Stomach (tissue), 8 donors: ENCODE measurements at regions not wholly inside any gene's neighbourhood (a gene's known extent, or its start where the extent isn't known, plus 50 kb on each side); places are given as distances from the start of the nearest gene placed in this dataset.

Experiments used
- DNase-seq, 2 donors: peaks; one replicate each; pipeline versions ENCODE4 v3.0.0 to v3.0.0-alpha.2; 2013 to 2019
- H3K27ac ChIP-seq, 5 donors: fragments of 200-600 bp in 4 of 5; sonication (generic) in 4 of 5; one replicate each; pipeline ENCODE4 v1.5.1; 2013 to 2019; ENCODE audit warnings: mild to moderate bottlenecking in 1 of 5, moderate library complexity in 1 of 5
- H3K27me3 ChIP-seq, 3 donors: fragments of 200-600 bp; sonication (generic); one replicate each; pipeline ENCODE4 v1.5.1; 2017 to 2019; ENCODE audit warnings: mixed run types in 1 of 3
- H3K36me3 ChIP-seq, 4 donors: fragments of 200-600 bp; sonication (generic); 1 replicate in 3 of 4; 2 replicates in 1 of 4; pipeline ENCODE4 v1.5.1; 2016 to 2019
- H3K4me1 ChIP-seq, 4 donors: fragments of 200-600 bp; sonication (generic); one replicate each; pipeline ENCODE4 v1.5.1; 2016 to 2019
- H3K4me3 ChIP-seq, 4 donors: fragments of 200-600 bp; sonication (generic) in 3 of 4; one replicate each; pipeline ENCODE4 v1.5.1; 2016 to 2019; ENCODE audit warnings: mild to moderate bottlenecking in 1 of 4
- H3K9me3 ChIP-seq, 4 donors: fragments of 200-600 bp; sonication (generic); one replicate each; pipeline ENCODE4 v1.5.1; 2016 to 2019
- EP300 ChIP-seq: sonication (generic); formaldehyde crosslinking; IDR thresholded peaks from one replicate; pipeline ENCODE4 v1.6.1; 2017; ENCODE audit warnings: antibody characterized with exemption
- POLR2A ChIP-seq, 4 donors: fragments of 450-650 bp; IDR thresholded peaks; one replicate each; pipeline ENCODE4 v1.6.1; 2016; ENCODE audit warnings: antibody characterized with exemption in 4 of 4, control low read depth in 2 of 4, mild to moderate bottlenecking in 1 of 4, moderate library complexity in 1 of 4
- POLR2AphosphoS5 ChIP-seq, 3 donors: sonication (generic); formaldehyde crosslinking; IDR thresholded peaks; one replicate each; pipeline ENCODE4 v1.6.1; 2016; ENCODE audit warnings: antibody characterized with exemption in 3 of 3
- WGBS, 5 donors: extraction: QIAGEN DNeasy Blood & Tissue Kit in 3 of 5; methylation state at CpG; one replicate each; pipeline versions ENCODE4 v1.1.5 to v1.1.7; 2013 to 2018; 5-methylcytosine and 5-hydroxymethylcytosine counted together
- intact Hi-C: fragments of 100-400 bp; cut with DNase I; formaldehyde crosslinking; loops from one replicate; pipeline ENCODE4 v1.15.1; 2023; ENCODE audit warnings: low total_unique reads
- TF ChIP-seq, protein P1 (sequence below), 7 experiments: fragments of 450-650 bp in 4 of 7; fragments of 200-600 bp in 3 of 7; sonication (generic) in 3 of 7; IDR thresholded peaks; one replicate each; pipeline ENCODE4 v1.5.1; 2016 to 2019; ENCODE audit warnings: antibody characterized with exemption in 7 of 7, control low read depth in 2 of 7, mild to moderate bottlenecking in 1 of 7
- donor health status: healthy with polysubstance abuse.
- donor health status: Bipolar disorder and iron deficiency.
- donor health status: healthy.

GRCh38 chr4:97270051-97270450 is 873.2 kb downstream of the STPG2 start:
- intact Hi-C loops = no loop called here
- WGBS, 5 donors = 71 to 92% (median 84%) methylated on average over 2 of the region's 2 CpGs
- TF ChIP-seq, protein P1, sequence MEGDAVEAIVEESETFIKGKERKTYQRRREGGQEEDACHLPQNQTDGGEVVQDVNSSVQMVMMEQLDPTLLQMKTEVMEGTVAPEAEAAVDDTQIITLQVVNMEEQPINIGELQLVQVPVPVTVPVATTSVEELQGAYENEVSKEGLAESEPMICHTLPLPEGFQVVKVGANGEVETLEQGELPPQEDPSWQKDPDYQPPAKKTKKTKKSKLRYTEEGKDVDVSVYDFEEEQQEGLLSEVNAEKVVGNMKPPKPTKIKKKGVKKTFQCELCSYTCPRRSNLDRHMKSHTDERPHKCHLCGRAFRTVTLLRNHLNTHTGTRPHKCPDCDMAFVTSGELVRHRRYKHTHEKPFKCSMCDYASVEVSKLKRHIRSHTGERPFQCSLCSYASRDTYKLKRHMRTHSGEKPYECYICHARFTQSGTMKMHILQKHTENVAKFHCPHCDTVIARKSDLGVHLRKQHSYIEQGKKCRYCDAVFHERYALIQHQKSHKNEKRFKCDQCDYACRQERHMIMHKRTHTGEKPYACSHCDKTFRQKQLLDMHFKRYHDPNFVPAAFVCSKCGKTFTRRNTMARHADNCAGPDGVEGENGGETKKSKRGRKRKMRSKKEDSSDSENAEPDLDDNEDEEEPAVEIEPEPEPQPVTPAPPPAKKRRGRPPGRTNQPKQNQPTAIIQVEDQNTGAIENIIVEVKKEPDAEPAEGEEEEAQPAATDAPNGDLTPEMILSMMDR (IDR thresholded peaks at IDR 0.05) = no peak
- TF ChIP-seq POLR2AphosphoS5 (IDR thresholded peaks at IDR 0.05) = no peak
- no peak for TF ChIP-seq POLR2A (IDR thresholded peaks at IDR 0.05)
- TF ChIP-seq EP300 = no peak
- Histone ChIP-seq H3K36me3 (no peaks in the 10 kb centered on the region), H3K9me3 (no peaks in the 10 kb centered on the region), H3K4me1 (no peaks in the 10 kb centered on the region), H3K27me3 (no peaks in the 10 kb centered on the region), H3K27ac (no peak overlapping the region), H3K4me3 (no peak overlapping the region)
- DNase-seq = no peak

- no peak for DNase-seq
- no peaks in the 10 kb centered on the region for H3K36me3 ChIP-seq
- no peak overlapping the region for H3K27ac ChIP-seq
- TF ChIP-seq, protein P1 (IDR thresholded peaks at IDR 0.05) = no peak
- no peak for TF ChIP-seq POLR2AphosphoS5 (IDR thresholded peaks at IDR 0.05)
- intact Hi-C loops = no loop called here
- peaks cover 3 to 16% (median 4%) of the 10 kb centered on the region in 4 donors for H3K9me3 ChIP-seq
- 45 to 54% (median 50%) methylated on average over 3 of the region's 3 CpGs for WGBS, 5 donors
- no peaks in the 10 kb centered on the region for H3K4me1 ChIP-seq
- no peak overlapping the region for H3K4me3 ChIP-seq
- H3K27me3 ChIP-seq = no peaks in the 10 kb centered on the region
These were observed 863.9 kb downstream of the STPG2 start for GRCh38 chr4:97279391-97279790.

DNA sequence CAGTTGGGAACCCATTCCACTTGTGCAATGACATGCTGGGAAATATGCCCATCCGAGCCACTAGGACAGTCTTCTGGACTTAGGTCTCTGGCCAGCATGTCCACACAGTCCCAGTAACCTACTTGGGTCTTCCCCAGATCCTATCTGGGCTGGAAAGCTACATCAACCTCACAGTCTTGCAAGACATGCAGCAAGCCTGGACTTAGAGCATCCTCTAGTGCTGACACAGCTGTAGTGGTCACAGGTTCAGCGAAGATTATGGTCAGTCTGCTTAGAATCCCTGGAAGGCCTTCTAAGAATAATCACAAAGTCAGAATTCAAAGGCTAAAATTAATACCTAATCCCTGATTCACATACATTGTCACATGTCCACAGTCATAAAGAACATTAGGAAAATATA is 842.7 kb downstream of the STPG2 start:
- H3K9me3 ChIP-seq = peaks cover 0 to 34% (median 17%) of the 10 kb centered on the region in 4 donors
- WGBS, 5 donors = 37 to 76% (median 51%) methylated on average over 2 of the region's 2 CpGs
- no peaks in the 10 kb centered on the region for H3K4me1 ChIP-seq
- H3K36me3 ChIP-seq = no peaks in the 10 kb centered on the region
- H3K27me3 ChIP-seq = no peaks in the 10 kb centered on the region
- TF ChIP-seq POLR2AphosphoS5 (IDR thresholded peaks at IDR 0.05) (no peak), EP300 (no peak), POLR2A (IDR thresholded peaks at IDR 0.05) (no peak)
- TF ChIP-seq, protein P1 (IDR thresholded peaks at IDR 0.05) = no peak
- H3K4me3 ChIP-seq = no peak overlapping the region
- DNase-seq = no peak
- H3K27ac ChIP-seq = no peak overlapping the region
- intact Hi-C loops = no loop called here

DNA sequence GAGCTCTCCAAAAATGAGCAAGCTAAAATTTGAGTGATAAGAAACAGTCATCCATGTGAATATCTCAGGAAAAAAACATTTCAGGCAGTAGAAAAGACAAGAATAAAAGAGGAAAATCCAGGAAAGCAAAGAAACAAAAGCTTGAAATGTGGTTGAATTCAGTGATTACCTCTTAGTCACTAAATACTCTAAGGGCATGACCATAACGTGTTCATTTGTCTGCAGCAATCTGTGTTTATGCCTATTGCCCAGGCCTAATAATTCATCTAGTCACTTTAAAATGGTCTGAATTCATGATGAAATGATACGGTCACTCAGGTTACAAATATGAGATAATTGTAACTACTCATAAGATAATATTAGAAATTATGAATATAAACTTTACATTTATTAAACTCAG is 837.9 kb downstream of the STPG2 start:
- intact Hi-C loops = no loop called here

More for the DNA sequence above, 837.9 kb downstream of the STPG2 start:
- WGBS, 5 donors = 65 to 86% (median 70%) methylated on average over 2 of the region's 2 CpGs
- DNase-seq = no peak
- no peaks in the 10 kb centered on the region for H3K4me1 ChIP-seq
- TF ChIP-seq EP300 (no peak), POLR2A (IDR thresholded peaks at IDR 0.05) (no peak), POLR2AphosphoS5 (IDR thresholded peaks at IDR 0.05) (no peak)
- TF ChIP-seq, protein P1 (IDR thresholded peaks at IDR 0.05) = no peak
- no peaks in the 10 kb centered on the region for H3K27me3 ChIP-seq
- no peak overlapping the region for H3K4me3 ChIP-seq
- H3K9me3 ChIP-seq = peaks cover 0 to 13% (median 6%) of the 10 kb centered on the region in 4 donors
- H3K36me3 ChIP-seq = no peaks in the 10 kb centered on the region
- H3K27ac ChIP-seq = no peak overlapping the region
